HL-60 (cell line): ENCODE measurements at regions not wholly inside any gene's neighbourhood (a gene's known extent, or its start where the extent isn't known, plus 50 kb on each side); places are given as distances from the start of the nearest gene placed in this dataset.

Experiments
- DNase-seq, 2 experiments: peaks; one replicate each; pipeline ENCODE4 v3.0.0-alpha.2; 2010 to 2020; ENCODE audit warnings: low read depth in 1 of 2, low spot score in 1 of 2
- H3K27ac ChIP-seq: fragments of 250-450 bp; sonication (Bioruptor Pico); replicated peaks from 2 replicates; pipeline ENCODE4 v1.5.1; 2020; ENCODE audit warnings: mild to moderate bottlenecking, moderate library complexity
- H3K27me3 ChIP-seq: fragments of 250-450 bp; sonication (Bioruptor Pico); 2 replicates; pipeline ENCODE4 v1.5.1; 2021; ENCODE audit warnings: mild to moderate bottlenecking, moderate library complexity; ENCODE audit not compliant: insufficient read depth, poor library complexity, severe bottlenecking
- H3K4me3 ChIP-seq: replicated peaks from 2 replicates; pipeline ENCODE4 v1.5.1; 2011; ENCODE audit warnings: mild to moderate bottlenecking, control low read depth, low read length; ENCODE audit not compliant: insufficient read depth
- CTCF ChIP-seq: IDR thresholded peaks from one replicate; pipeline ENCODE4 v1.5.1; 2011; ENCODE audit warnings: low read length, control low read depth, inconsistent platforms; ENCODE audit not compliant: insufficient read depth
- GABPA ChIP-seq: IDR thresholded peaks from 2 replicates; pipeline ENCODE4 v1.6.1; 2012; ENCODE audit warnings: low read depth
- POLR2AphosphoS5 ChIP-seq: IDR thresholded peaks from 2 replicates; pipeline ENCODE4 v1.6.1; 2012; ENCODE audit warnings: low read depth
- REST ChIP-seq: IDR thresholded peaks from 2 replicates; pipeline ENCODE4 v1.6.1; 2012; ENCODE audit warnings: low read depth; ENCODE audit not compliant: insufficient replicate concordance
- SPI1 ChIP-seq: IDR thresholded peaks from 2 replicates; pipeline ENCODE4 v1.6.1; 2012; ENCODE audit warnings: low read depth, mild to moderate bottlenecking, borderline replicate concordance

GRCh38 chr2:9145752-9146430 lies 60.7 kb upstream of the ASAP2 start:
- Histone ChIP-seq H3K27ac (no peak overlapping the region), H3K27me3 (peaks cover 8% of the 10 kb centered on the region), H3K4me3 (no peak overlapping the region)
- DNase-seq: no peak
- no peak for TF ChIP-seq POLR2AphosphoS5
- no peak for TF ChIP-seq SPI1
- no peak for TF ChIP-seq CTCF
- TF ChIP-seq REST: no peak

GRCh38 chr2:9145109-9145751 lies 61.4 kb upstream of the ASAP2 start:
- TF ChIP-seq REST (no peak), CTCF (no peak), GABPA (no peak), SPI1 (no peak), POLR2AphosphoS5 (no peak)
- peaks cover 8% of the 10 kb centered on the region for H3K27me3 ChIP-seq
- H3K27ac ChIP-seq: no peak overlapping the region
- H3K4me3 ChIP-seq: no peak overlapping the region
- no peak for DNase-seq

GRCh38 chr2:9144617-9145016 lies 62.0 kb upstream of the ASAP2 start:
- no peak overlapping the region for H3K27ac ChIP-seq
- peaks cover 8% of the 10 kb centered on the region for H3K27me3 ChIP-seq
- no peak overlapping the region for H3K4me3 ChIP-seq
- no peak for DNase-seq
- TF ChIP-seq GABPA (no peak), REST (no peak), CTCF (no peak), SPI1 (no peak), POLR2AphosphoS5 (no peak)
